Uterus (tissue), 2 donors: ENCODE measurements at regions not wholly inside any gene's neighbourhood (a gene's known extent, or its start where the extent isn't known, plus 50 kb on each side); places are given as distances from the start of the nearest gene placed in this dataset.

Source experiments
- POLR2A ChIP-seq, 2 donors: fragments of 450-650 bp; IDR thresholded peaks; one replicate each; pipeline ENCODE4 v1.6.1; 2016; ENCODE audit warnings: antibody characterized with exemption in 2 of 2, mild to moderate bottlenecking in 1 of 2, moderate library complexity in 1 of 2
- TF ChIP-seq, protein P1 (sequence below), 4 experiments: fragments of 200-600 bp in 2 of 4; fragments of 450-650 bp in 2 of 4; sonication (generic) in 2 of 4; IDR thresholded peaks; one replicate each; pipeline ENCODE4 v1.5.1; 2016 to 2019; ENCODE audit warnings: antibody characterized with exemption in 4 of 4, mild to moderate bottlenecking in 2 of 4, moderate library complexity in 1 of 4

DNA sequence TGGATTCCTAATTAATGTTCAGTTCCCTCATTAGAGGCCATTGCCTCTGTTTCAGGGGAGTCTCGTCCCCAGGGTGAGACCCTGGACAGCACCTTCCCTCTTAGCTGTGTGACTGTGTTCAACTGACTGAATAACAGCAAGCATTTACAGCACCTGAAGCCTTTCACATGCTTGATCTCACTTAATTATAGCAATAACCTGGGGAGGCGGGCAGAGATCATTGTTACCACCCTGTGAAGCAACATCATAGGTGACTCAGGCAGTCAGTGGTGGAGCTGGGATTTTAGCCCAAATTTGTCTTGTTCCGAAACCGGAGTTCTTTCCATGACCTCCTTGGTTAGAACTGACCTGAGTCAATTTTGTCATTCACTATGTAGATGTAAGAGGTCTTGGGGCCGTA, 105.2 kb upstream of the RAD23B start:
- TF ChIP-seq, protein P1, sequence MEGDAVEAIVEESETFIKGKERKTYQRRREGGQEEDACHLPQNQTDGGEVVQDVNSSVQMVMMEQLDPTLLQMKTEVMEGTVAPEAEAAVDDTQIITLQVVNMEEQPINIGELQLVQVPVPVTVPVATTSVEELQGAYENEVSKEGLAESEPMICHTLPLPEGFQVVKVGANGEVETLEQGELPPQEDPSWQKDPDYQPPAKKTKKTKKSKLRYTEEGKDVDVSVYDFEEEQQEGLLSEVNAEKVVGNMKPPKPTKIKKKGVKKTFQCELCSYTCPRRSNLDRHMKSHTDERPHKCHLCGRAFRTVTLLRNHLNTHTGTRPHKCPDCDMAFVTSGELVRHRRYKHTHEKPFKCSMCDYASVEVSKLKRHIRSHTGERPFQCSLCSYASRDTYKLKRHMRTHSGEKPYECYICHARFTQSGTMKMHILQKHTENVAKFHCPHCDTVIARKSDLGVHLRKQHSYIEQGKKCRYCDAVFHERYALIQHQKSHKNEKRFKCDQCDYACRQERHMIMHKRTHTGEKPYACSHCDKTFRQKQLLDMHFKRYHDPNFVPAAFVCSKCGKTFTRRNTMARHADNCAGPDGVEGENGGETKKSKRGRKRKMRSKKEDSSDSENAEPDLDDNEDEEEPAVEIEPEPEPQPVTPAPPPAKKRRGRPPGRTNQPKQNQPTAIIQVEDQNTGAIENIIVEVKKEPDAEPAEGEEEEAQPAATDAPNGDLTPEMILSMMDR (IDR thresholded peaks at IDR 0.05): no peak
- TF ChIP-seq POLR2A (IDR thresholded peaks at IDR 0.05): no peak
